ENCODE measurements at regions not wholly inside any gene's neighbourhood (a gene's known extent, or its start where the extent isn't known, plus 50 kb on each side); places are given as distances from the start of the nearest gene placed in this dataset.
"Not testable (repeated sequence)": the region's sequence is repeated elsewhere in the genome, so short reads cannot be mapped to it uniquely, and the experiment has no call there.

DNA sequence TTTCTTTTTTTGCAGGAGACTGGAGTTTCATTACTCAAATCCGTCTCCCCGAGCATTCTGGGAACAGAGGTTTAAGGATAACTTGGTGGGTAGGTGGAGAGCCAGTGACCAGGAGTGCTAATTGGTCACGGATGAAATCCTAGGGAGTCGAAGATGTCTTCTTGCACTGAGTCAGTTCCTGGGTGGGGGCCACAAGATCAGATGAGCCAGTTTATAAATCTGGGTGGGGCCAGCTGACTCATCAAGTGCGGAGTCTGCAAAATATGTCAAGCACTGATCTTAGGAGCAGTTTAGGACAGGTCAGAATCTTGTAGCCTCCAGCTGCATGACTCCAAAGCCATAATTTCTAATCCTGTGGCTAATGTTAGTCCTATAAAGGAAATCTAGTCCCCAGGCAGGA is 741.3 kb downstream of the PCDH7 start:
- intact Hi-C loops (cut with DNase I) = no loop called here
- DNase-seq = no peak

DNA sequence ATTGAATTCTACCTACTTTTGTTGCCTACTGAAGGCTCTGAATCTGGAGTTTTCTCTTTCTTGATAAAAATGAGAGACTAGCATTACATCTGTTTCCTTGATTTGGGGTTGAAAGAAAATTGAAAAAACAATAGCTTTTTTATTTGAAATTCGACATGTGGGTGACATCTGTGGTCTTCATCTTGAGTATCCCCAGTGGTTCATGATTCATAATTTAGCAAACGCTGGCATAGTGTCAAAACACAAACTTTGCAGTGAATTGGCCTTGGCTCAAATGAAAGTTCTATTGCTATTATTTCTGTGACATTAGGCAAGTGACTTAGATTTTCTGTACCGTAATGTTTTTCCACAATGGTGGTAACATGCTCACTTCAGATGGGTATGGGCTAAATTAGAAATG is 747.6 kb downstream of the PCDH7 start:
- no peak for DNase-seq
- intact Hi-C loops (cut with DNase I) = no loop called here

DNA sequence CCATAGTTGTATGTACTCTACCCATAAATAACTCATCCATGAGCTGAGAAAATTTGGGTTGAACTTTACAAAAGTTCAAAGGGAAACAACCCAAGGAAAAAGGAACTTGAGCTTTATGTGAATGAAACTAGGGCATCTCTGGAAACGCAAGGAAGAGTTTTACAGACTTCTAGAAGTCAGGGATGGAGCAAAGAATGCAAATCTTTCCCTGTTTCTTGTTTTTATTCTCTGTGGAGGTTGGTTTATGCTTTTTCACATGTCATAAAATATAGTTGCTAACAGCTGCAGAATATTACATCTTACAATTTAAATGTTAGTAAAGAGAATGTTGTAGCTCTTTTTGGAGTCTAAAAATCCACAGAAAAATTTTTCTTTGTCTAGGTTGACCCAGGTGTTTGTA is 754.1 kb downstream of the PCDH7 start:
- intact Hi-C loops (cut with DNase I) = no loop called here
- DNase-seq = no peak

DNA sequence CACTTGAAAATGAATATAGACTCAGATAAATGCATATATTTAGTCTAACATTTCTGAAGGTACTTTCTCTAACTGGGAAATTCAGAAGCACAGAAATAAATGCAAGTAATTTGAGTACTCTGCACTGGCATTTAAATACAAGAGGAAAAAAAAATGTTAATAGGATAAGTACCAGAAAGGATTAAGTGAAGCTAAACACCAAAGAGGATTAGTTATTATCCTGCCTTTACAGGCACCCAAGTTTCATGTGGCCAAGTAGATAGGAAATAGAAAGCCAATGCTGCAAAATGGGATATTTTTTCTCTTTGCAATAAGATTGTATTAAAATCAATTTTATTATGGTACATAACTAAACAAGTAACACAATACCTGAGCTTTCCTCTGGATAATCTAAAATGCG is 762.5 kb downstream of the PCDH7 start:
- DNase-seq = no peak
- intact Hi-C loops (cut with DNase I) = no loop called here

DNA sequence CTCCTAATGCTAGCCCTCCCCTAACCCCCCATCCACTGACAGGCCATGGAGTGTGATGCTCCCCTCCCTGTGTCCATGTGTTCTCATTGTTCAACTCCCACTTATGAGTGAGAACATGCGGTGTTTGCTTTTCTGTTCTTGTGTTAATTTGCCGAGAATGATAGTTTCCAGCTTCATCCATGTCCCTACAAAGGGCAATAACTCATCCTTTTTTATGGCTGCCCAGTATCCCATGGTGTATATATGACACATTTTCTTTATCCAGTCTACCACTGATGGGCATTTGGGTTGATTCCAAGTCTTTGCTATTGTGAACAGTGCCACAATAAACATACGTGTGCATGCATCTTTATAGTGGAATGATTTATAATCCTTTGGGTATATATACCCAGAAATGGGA is 779.0 kb downstream of the PCDH7 start:
- DNase-seq; intact Hi-C loops (cut with DNase I): not testable (repeated sequence)

DNA sequence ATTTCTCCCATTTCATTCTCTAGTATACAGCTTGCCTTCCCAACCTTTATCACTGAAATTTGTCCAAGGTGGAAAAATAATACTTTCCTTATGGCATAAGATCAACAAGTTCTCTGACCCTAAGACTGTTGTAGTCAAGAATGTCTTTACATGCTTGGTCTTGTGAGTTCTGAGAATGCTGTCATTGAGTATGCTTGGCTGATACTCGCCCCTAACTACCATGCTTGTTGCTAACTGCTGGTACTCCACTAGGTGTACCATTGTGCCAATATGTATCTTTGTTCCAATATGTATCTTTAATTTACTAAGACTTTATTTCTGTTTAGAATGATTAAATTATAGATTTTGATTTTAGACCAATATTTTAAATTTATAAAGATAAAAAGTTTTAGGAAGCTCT is 796.4 kb downstream of the PCDH7 start:
- no peak for DNase-seq
- intact Hi-C loops (cut with DNase I) = no loop called here

DNA sequence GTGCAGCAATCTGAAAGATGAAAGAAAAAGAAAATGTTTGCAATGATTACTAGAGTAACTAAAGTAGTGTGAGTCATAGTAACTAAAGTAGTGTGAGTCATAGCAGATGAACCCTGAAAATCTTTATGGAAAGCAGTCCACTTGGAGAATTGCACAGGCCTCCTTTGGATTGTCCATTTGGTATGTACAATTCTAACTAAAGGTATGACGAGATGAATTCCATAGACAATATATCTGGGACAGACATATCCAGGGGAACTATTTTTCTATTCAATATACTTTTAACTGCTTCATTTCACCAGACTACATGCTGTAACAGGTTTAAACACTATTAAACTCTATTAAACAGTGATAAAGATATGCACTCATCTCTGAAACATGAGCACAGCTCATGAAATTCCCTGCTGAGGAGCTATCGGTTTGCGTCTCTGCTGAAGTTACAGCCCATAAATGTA is 798.7 kb downstream of the PCDH7 start:
- intact Hi-C loops (cut with DNase I) = no loop called here
- no peak for DNase-seq

DNA sequence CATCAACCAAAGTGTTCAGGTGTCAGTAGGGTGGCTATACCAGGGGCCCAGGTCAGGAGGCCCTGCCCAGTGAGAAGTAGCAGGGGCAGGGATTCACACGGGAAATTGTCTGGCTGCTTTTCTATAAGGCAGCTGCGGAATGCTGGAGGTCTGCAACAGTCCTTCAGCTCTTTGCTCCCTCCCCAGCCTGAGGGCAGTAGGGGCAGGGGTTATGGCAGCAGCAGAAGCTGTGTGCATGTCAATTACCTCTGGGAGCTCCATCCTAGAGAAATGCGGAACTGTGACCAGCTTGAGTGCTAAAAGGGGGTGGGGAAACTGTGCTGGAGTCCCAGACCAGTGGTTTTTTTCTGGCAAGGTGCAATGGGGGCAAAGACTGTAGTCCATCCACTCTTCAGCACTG is 810.4 kb downstream of the PCDH7 start:
- no peak for DNase-seq
- intact Hi-C loops (cut with DNase I) = no loop called here

DNA sequence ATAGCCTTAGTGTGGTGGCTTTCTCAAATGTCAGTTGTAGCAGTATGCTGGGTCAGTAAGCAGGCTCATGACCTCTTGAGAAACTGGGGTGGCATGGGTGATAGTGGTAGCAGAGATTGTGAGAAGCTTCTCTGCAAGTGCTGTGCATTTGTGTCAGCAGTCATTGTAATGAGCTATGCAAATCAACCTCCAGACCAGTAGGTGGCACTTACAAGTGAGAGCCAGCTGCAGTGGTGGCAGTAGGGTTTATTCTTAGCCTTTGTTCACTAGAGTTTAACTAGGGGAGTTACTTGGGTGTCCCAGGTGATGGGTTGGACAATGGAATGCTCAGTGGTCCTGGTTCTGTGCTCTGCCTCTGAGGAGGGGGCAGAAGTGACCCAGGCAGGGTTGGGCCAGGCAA is 818.7 kb downstream of the PCDH7 start:
- intact Hi-C loops (cut with DNase I) = no loop called here

DNA sequence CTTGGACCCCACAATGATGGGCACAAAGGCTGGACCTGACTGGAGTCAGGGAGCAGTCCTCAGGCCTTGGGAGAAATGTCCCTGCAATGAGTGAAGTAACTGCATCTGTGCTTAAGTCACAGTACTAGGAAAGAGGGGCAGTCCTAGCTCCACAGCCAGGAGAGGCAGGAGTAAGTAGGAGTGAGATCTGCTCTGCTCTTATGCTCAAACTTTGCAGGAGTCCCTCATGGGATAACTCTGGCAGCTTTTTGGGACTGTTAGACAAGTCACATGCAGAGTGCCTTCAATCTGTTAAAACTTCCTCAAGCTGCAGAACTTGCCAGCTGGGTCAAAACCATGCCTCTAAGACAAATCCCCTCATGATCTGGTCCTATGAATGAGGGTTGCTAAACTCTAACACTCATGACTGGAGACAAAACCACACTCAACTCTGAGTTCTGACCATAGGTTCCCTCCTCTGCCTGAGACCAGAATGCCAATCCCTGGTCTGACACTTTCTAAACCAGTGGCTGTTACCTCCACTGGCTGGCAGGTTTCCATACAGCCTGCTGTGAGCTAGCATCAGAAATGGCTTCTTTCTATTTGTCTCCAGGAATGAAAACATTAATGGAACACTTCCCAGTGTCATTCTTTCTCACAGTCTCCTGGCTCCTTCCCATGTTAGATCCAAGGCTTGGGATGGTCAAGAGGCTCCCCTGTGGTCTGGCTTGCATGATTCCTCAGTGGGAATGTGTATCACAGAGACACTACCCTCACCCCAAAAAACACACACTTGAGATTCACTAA is 819.3 kb downstream of the PCDH7 start:
- no peak for DNase-seq
- intact Hi-C loops (cut with DNase I) = no loop called here

More for the DNA sequence above, 818.7 kb downstream of the PCDH7 start:
- DNase-seq = no peak

DNA sequence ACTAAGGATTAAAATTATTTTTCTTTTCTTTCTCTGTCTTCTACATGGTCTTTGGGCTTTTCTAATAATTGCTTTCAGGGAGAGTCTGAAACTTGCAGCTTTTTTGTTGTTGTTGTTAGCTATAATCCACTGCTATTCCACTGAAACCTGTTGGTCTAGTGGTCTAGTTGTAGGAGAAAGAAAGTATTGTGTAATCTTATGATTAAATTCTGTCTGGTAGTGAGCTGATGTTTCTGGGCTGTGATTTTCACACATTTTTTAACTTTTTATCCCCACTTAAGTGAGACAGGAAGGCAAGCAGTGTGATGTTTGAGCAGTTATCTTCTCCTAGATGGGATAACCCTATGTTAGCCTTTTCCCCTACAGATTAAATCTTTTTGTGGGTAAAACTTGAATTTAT is 825.2 kb downstream of the PCDH7 start:
- no peak for DNase-seq
- intact Hi-C loops (cut with DNase I) = no loop called here

DNA sequence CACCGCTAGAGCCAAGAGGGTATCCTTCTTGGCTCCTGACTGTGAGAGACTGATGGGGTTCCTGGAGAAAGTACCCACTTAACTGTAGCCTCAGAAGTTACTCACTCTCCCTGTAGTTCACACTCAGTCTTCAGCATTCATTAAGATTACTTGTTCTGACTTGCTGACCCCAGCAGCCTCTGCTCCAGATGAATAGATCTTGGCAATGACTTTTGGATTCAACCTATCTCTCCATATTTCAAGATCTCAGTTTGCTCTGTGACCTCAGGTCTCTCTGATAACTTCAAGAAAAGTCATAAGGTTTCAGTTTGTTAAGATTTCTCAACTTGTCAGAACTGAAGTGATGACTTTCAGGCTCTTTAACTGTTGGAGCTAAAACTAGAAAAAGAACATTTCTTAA is 825.6 kb downstream of the PCDH7 start:
- no peak for DNase-seq
- intact Hi-C loops (cut with DNase I) = no loop called here

DNA sequence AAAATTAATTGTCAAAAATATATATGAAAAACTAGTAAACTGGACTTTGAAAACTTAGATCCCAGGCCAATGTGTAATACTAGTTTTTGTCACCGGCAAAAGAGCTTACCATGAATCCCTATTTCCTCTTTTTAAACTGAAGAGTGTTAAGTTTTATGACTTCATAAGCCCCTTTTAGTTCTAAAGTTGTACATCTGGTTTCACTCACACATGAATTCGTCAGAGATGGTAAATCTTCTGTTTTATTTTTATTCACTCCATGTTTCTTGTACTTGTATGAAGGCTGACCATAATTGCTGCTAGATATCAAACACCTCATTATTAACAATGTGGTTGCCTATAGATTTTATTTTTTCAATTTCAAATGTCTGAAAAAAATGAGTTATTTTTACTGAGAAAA is 827.9 kb downstream of the PCDH7 start:
- no peak for DNase-seq
- intact Hi-C loops (cut with DNase I) = no loop called here

DNA sequence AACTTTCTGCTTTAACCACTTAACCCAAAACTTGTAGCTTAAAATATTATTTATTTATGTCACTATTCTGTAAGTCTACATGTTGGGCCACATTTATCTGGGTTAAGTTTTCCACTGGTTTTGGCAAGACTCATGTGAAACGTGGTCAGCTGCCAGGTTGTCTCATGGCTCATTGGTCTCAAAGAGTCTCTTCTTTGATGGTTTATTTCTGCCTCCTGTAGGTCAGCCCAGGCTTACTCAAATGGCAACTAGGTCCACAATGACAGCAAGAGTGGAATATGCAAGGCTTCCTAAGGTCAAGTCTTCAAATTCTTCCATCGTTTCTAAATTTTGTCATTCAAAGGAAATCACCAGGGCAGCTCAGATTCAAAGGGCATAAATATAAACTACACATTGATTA is 828.7 kb downstream of the PCDH7 start:
- DNase-seq = no peak
- intact Hi-C loops (cut with DNase I) = no loop called here

DNA sequence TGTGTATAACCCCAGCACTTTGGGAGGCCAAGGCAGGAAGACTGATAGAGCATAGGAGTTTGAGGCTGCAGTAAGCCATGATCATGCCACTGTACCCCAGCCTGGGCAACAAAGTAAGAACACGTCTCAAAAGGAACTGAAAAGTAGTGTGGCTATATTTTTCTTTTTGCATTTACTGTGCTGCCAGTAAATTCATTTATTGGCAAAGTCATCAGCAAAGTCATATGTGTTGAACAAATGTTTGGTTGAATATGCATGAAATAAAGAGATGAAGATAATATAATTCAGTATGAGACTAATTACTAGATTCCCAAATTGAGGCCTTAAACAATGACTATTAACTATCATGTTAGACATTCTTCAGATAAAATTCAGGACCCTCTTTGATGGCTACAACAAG is 829.1 kb downstream of the PCDH7 start:
- no peak for DNase-seq
- intact Hi-C loops (cut with DNase I) = no loop called here

DNA sequence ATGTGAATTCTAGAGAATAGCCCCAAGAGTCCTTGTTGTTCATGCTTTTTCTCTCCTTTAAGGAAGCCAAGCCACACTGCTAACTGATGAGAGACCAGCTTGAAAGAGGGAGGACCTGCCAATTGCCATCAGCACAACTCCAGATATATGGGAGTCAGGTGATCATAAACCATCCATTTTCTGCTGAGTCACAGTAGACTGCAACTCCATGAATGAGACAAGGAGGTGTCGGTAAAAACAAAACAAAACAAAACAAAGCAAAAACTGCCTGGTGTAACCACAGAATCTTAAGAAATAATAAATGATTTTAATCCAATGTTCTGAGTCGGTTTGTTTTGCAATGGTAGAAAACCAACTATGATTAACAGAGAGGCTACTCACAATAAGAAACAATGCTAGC is 837.3 kb downstream of the PCDH7 start:
- intact Hi-C loops (cut with DNase I) = no loop called here
- no peak for DNase-seq

DNA sequence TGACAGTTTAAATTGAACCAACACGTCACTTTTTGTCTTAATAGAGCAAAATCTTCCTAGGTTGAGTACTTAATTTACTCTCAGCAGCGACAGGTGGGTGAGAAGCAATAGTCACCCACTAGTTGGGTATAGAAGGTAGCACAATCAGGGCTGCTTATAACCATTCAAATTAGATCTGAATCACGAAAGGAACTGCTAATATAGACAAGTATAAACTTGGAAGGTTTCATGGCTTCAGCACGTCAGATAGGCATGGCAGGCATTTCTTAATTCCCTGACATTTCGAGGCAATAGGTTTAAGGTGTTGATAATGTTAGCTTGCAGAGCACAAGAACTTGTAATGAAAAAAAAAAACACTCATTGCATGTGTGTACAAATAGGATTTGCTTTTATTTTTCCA is 853.4 kb downstream of the PCDH7 start:
- DNase-seq = no peak
- intact Hi-C loops (cut with DNase I) = no loop called here

DNA sequence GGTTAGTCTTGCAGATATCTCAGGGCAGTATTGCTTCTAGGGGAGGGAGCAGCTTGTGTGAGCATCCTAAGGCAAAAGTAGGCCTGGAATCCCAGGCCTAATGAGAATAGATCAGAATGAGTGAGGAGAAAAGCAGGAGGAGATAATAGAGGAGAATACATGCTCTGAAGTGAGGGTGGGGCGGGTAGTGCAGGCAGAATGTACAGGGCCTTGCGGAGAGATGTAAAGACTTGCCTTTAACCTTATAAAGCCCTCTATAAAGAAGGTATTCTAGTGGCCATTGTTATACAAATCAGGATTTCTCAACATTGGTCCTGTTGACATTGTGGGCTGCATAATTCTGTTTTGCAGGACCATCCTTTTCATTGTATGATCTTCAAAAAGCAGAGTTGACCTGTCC is 855.3 kb downstream of the PCDH7 start:
- intact Hi-C loops (cut with DNase I) = no loop called here
- no peak for DNase-seq

DNA sequence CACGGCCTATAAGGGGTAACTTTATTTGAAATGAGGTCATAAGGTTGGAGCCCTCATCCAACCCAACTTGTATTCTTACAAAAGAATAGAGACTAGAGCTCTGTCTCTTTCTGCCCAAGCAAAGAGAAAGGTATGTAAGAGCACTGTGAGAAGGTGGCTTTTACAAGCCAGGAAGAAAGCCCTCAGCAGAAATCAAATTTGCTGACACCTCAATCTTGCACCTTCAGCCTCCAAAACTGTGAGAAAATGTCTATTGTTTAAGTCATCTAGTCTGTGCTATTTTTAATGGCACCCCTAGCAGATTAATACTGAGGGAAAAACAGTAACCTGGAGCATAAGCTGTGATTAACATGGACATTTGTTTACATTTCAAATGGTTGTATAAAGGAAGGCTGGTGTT is 860.7 kb downstream of the PCDH7 start:
- intact Hi-C loops (cut with DNase I) = no loop called here
- DNase-seq = no peak

DNA sequence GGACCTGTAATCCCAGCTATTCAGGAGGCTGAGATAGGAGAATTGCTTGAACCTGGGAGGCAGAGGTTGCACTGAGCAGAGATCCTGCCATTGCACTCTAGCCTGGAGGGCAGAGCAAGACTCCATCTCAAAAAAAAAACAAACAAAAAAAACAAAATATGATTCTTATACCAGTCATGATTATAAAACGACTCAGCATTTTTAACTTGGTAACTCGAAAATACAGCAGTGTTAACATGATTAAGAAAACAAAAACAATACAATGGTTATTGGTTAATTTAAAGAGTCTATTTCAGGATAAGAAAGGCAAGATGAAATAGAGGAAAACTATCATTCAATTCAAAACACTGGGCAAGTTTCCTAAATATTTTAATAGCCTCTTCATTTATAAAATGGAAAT is 865.3 kb downstream of the PCDH7 start:
- DNase-seq = no peak
- intact Hi-C loops (cut with DNase I) = no loop called here

DNA sequence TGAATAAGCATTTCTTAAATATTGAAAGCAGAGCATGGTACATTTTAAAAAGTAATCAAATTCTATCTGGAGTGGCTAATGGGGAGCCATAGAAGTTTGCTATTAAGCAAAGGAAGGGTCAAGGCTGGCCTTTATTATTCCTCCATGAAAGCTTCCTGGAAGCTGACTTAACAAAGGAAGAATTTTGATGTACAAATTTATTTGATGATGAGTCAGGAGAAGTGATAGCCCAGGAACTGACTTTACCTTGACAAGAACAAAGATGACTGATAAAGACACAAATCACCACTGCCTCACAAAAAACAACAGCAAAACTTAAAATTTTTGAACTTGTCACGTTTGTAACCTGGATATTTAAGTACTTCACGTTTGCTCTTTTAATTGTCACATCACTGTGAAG is 872.1 kb downstream of the PCDH7 start:
- intact Hi-C loops (cut with DNase I) = no loop called here
- DNase-seq = no peak

DNA sequence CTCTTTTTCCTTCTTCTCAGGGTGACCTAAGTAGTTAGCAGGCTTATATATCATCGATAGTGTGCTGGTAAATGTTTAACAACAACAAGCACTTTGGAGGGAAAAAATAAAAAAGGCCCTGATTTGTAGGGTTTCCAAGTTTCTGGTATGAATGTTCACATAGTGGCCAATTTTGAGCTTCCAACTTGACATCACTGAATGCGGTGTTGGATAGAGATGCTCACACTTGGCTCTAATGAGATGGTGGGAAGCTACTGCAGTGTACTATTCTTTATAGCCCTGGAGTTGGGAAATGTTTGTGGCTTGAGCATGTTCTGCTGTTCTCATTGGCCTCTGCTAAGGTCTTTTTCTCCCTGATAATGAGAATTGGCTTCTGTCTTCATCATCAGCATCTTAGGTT is 875.3 kb downstream of the PCDH7 start:
- no peak for DNase-seq
- intact Hi-C loops (cut with DNase I) = no loop called here
